ENCODE measurements at regions not wholly inside any gene's neighbourhood (a gene's known extent, or its start where the extent isn't known, plus 50 kb on each side); places are given as distances from the start of the nearest gene placed in this dataset.
"Not testable (repeated sequence)": the region's sequence is repeated elsewhere in the genome, so short reads cannot be mapped to it uniquely, and the experiment has no call there.

DNA sequence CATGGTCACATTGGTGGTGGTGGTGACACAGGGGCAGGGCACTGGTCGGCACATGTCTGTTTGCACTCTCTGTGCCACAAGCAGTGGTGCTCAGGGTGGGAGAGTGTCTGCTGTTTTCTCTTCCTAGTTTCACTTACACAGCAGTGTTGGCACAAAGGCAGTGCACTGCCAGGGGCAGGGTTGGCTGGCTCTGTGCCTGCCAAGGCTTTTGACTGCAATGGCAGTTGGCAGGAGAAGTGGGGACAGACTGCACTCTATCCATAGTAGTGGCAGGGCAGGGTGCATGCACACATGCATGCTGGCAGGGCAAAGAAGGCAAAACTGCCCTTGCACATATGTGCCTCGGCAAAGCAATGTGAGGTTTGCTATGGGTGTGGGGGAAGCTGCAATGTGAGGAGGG, 635.9 kb downstream of the SUCLG1 start:
- no peak for TF ChIP-seq YY1 (IDR thresholded peaks at IDR 0.05; ENCODE audit: insufficient read depth, insufficient read length)
- TF ChIP-seq SUZ12 (IDR thresholded peaks at IDR 0.05; ENCODE audit: extremely low read depth, insufficient read depth, insufficient read length), result no peak
- no peak for TF ChIP-seq ZNF274 (IDR thresholded peaks at IDR 0.05; ENCODE audit: low read depth, low read length)
- Histone ChIP-seq H3K9ac (ENCODE audit: insufficient read length, low read depth) (no peak overlapping the region), H3K27me3 (ENCODE audit: insufficient read depth, insufficient read length) (no peaks in the 10 kb centered on the region), H3K36me3 (ENCODE audit: insufficient read depth, insufficient read length, low read length) (no peaks in the 10 kb centered on the region), H3K4me1 (ENCODE audit: insufficient read depth, insufficient read length) (no peaks in the 10 kb centered on the region), H3K4me3 (ENCODE audit: insufficient read length, low read depth) (no peak overlapping the region), H3K9me3 (ENCODE audit: insufficient read depth, low read length) (no peaks in the 10 kb centered on the region)
- no peak for DNase-seq (ENCODE audit: low read depth, low spot score)

DNA sequence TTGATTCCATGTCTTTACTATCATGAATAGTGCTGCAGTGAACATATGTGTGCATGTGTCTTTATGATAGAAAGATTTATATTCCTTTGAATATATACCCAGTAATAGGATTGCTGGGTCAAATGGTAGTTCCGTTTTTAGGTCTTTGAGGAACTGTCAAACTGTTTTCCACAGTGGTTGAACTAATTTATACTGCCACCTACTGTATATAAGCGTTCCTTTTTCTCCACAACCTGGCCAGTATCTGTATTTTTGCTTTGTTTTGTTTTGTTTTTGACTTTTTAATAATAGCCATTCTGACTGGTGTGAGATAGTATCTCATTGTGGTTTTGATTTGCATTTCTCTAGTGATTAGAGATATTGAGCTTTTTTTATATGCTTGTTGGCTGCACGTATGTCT, 641.6 kb downstream of the SUCLG1 start:
- TF ChIP-seq YY1 (IDR thresholded peaks at IDR 0.05; ENCODE audit: insufficient read depth, insufficient read length) (no peak), ZNF274 (IDR thresholded peaks at IDR 0.05; ENCODE audit: low read depth, low read length) (no peak), SUZ12 (IDR thresholded peaks at IDR 0.05; ENCODE audit: extremely low read depth, insufficient read depth, insufficient read length) (no peak)
- H3K4me3 ChIP-seq (ENCODE audit: insufficient read length, low read depth), result no peak overlapping the region
- H3K27me3 ChIP-seq (ENCODE audit: insufficient read depth, insufficient read length), result no peaks in the 10 kb centered on the region
- H3K4me1 ChIP-seq (ENCODE audit: insufficient read depth, insufficient read length), result no peaks in the 10 kb centered on the region
- no peak overlapping the region for H3K9ac ChIP-seq (ENCODE audit: insufficient read length, low read depth)
- H3K36me3 ChIP-seq (ENCODE audit: insufficient read depth, insufficient read length, low read length), result no peaks in the 10 kb centered on the region
- no peak for DNase-seq (ENCODE audit: low read depth, low spot score)
- H3K9me3 ChIP-seq (ENCODE audit: insufficient read depth, low read length), result no peaks in the 10 kb centered on the region

DNA sequence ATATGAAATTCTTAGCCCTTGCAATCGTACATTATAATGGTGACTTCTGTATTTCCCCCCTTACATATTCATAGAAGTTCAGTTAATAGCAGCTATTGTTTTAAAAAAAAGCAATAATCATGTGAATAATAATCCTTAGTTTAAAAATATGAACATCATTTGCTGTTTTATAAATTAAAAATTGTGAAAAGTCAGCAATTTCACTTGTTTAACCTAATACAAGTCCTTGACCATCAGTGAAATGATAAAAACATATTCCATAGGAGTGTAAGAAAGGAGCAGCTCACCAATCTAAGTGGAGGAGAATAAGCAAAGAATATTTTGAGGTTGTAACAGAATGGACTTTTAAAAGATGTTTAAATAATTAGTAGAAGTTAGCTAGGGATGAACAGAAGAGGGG, 650.2 kb downstream of the SUCLG1 start:
- H3K4me1 ChIP-seq (ENCODE audit: insufficient read depth, insufficient read length), result no peaks in the 10 kb centered on the region
- H3K9me3 ChIP-seq (ENCODE audit: insufficient read depth, low read length), result no peaks in the 10 kb centered on the region
- H3K27me3 ChIP-seq (ENCODE audit: insufficient read depth, insufficient read length), result no peaks in the 10 kb centered on the region
- DNase-seq (ENCODE audit: low read depth, low spot score), result no peak
- H3K9ac ChIP-seq (ENCODE audit: insufficient read length, low read depth), result no peak overlapping the region
- H3K4me3 ChIP-seq (ENCODE audit: insufficient read length, low read depth), result no peak overlapping the region
- H3K36me3 ChIP-seq (ENCODE audit: insufficient read depth, insufficient read length, low read length), result no peaks in the 10 kb centered on the region
- TF ChIP-seq SUZ12 (IDR thresholded peaks at IDR 0.05; ENCODE audit: extremely low read depth, insufficient read depth, insufficient read length) (no peak), YY1 (IDR thresholded peaks at IDR 0.05; ENCODE audit: insufficient read depth, insufficient read length) (no peak), ZNF274 (IDR thresholded peaks at IDR 0.05; ENCODE audit: low read depth, low read length) (no peak)

DNA sequence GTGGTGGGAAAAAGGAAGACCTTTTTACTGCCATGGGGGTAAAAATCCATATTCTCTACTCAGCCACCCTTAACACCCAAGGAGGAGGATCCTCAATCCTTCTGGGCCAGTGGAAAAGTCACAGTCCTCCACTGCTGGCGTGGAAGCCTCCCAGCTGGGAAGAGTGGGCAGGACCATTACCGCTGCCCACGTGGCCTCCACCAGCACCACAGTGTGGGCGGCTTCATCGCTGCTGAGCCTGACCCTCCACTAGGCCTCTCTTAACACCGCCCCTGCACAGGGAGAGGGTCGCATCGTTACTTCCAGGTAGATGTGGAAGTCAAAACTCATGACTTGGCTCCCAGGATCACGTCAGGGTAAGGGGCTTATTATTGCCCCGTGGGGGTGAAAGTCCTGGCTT, 656.5 kb downstream of the SUCLG1 start:
- H3K4me1 ChIP-seq (ENCODE audit: insufficient read depth, insufficient read length), result no peaks in the 10 kb centered on the region
- no peaks in the 10 kb centered on the region for H3K27me3 ChIP-seq (ENCODE audit: insufficient read depth, insufficient read length)
- H3K9ac ChIP-seq (ENCODE audit: insufficient read length, low read depth), result no peak overlapping the region
- no peaks in the 10 kb centered on the region for H3K9me3 ChIP-seq (ENCODE audit: insufficient read depth, low read length)
- H3K36me3 ChIP-seq (ENCODE audit: insufficient read depth, insufficient read length, low read length), result no peaks in the 10 kb centered on the region
- DNase-seq (ENCODE audit: low read depth, low spot score), result no peak
- H3K4me3 ChIP-seq (ENCODE audit: insufficient read length, low read depth), result no peak overlapping the region
- TF ChIP-seq YY1 (IDR thresholded peaks at IDR 0.05; ENCODE audit: insufficient read depth, insufficient read length) (no peak), SUZ12 (IDR thresholded peaks at IDR 0.05; ENCODE audit: extremely low read depth, insufficient read depth, insufficient read length) (no peak), ZNF274 (IDR thresholded peaks at IDR 0.05; ENCODE audit: low read depth, low read length) (no peak)

DNA sequence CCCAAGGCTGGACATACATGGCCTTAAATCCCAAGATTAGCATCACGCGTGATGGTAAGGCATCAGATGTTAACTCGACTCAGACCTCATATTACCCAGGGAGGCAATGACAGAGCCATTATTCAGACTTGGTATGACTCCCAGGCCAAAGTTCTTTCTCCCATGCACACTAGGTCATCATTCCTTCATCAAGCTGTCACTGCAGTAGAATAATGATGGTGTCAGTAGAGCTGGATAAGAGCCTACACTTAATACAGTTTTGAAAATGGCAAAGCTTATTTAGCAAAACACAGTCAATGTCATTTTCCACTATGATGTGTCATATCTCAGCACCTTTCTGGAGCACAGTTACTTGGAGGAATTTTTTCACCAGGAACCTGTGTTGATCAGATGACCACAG, 663.3 kb downstream of the SUCLG1 start:
- TF ChIP-seq YY1 (IDR thresholded peaks at IDR 0.05; ENCODE audit: insufficient read depth, insufficient read length) (no peak), ZNF274 (IDR thresholded peaks at IDR 0.05; ENCODE audit: low read depth, low read length) (no peak), SUZ12 (IDR thresholded peaks at IDR 0.05; ENCODE audit: extremely low read depth, insufficient read depth, insufficient read length) (no peak)
- Histone ChIP-seq H3K4me3 (ENCODE audit: insufficient read length, low read depth) (no peak overlapping the region), H3K9ac (ENCODE audit: insufficient read length, low read depth) (no peak overlapping the region), H3K4me1 (ENCODE audit: insufficient read depth, insufficient read length) (no peaks in the 10 kb centered on the region), H3K27me3 (ENCODE audit: insufficient read depth, insufficient read length) (no peaks in the 10 kb centered on the region), H3K36me3 (ENCODE audit: insufficient read depth, insufficient read length, low read length) (no peaks in the 10 kb centered on the region), H3K9me3 (ENCODE audit: insufficient read depth, low read length) (no peaks in the 10 kb centered on the region; the same call in 1 of the 2 replicates)
- DNase-seq (ENCODE audit: low read depth, low spot score), result no peak

DNA sequence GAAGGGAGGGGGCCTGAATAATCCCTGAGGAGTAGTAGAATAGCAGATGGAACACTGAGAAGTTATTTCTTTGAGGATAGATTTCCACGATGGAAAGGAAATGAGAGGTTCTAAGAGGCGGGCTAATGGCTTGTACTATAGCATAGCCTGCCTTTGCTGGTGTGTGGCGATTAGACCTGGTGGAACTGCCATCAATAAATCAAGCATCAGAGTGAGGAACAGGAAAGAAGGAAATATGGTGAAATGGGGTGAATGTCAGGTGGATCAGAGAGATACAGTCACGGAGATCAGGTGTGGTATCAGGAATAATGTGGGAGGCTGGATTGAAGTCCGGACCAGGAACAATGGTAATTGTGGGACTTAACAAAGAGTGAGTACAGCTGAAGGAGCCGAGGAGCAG, 668.6 kb downstream of the SUCLG1 start:
- not testable (repeated sequence) for H3K36me3 ChIP-seq (ENCODE audit: insufficient read depth, insufficient read length, low read length); H3K9ac ChIP-seq (ENCODE audit: insufficient read length, low read depth); H3K27me3 ChIP-seq (ENCODE audit: insufficient read depth, insufficient read length); DNase-seq (ENCODE audit: low read depth, low spot score); H3K4me3 ChIP-seq (ENCODE audit: insufficient read length, low read depth); H3K9me3 ChIP-seq (ENCODE audit: insufficient read depth, low read length); H3K4me1 ChIP-seq (ENCODE audit: insufficient read depth, insufficient read length)

DNA sequence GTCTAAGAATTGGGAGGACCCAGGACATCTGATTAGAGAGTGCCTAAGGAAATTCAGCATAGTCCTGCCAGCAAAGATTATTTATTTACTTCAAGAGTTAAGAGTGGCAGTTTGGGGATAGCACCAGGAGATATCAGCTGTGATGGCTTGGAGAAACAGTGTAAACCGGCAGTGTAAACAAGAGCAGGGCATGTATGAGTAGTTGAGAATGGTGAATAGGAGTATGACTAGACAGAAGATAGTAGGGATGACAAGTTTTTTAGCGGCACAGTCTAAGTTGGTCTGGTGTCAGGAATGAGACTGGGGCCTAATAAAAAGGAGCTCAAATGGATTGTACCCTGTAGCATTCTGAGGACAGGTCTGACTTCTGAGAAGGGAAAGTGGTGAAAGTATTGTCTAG, 669.4 kb downstream of the SUCLG1 start:
- H3K9me3 ChIP-seq (ENCODE audit: insufficient read depth, low read length); H3K9ac ChIP-seq (ENCODE audit: insufficient read length, low read depth); H3K27me3 ChIP-seq (ENCODE audit: insufficient read depth, insufficient read length); H3K4me3 ChIP-seq (ENCODE audit: insufficient read length, low read depth); H3K4me1 ChIP-seq (ENCODE audit: insufficient read depth, insufficient read length); DNase-seq (ENCODE audit: low read depth, low spot score); H3K36me3 ChIP-seq (ENCODE audit: insufficient read depth, insufficient read length, low read length): not testable (repeated sequence)

DNA sequence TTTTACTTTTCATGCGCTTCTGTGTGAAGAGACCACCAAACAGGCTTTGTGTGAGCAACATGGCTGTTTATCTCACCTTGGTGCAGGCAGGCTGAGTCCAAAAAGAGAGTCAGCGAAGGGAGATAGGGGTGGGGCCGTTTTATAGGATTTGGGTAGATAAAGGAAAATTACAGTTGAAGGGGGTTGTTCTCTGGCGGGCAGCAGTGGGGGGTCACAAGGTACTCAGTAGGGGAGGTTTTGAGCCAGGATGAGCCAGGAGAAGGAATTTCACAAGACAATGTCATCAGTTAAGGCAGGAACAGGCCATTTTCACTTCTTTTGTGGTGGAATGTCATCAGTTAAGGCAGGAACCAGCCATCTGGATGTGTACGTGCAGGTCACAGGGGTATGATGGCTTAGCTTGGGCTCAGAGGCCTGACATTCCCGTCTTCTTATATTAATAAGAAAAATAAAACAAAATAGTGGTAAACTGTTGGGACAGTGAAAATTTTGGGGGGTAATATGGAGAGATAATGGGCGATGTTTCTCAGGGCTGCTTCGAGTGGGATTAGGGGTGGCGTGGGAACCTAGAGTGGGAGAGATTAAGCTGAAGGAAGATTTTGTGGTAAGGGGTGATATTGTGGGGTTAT, 670.0 kb downstream of the SUCLG1 start:
- not testable (repeated sequence) for H3K4me3 ChIP-seq (ENCODE audit: insufficient read length, low read depth); H3K4me1 ChIP-seq (ENCODE audit: insufficient read depth, insufficient read length); H3K9ac ChIP-seq (ENCODE audit: insufficient read length, low read depth); H3K9me3 ChIP-seq (ENCODE audit: insufficient read depth, low read length); H3K36me3 ChIP-seq (ENCODE audit: insufficient read depth, insufficient read length, low read length); H3K27me3 ChIP-seq (ENCODE audit: insufficient read depth, insufficient read length)
- DNase-seq (ENCODE audit: low read depth, low spot score), result peak; percentile 28

All from NT2/D1 (cell line).